ENCODE measurements at regions not wholly inside any gene's neighbourhood (a gene's known extent, or its start where the extent isn't known, plus 50 kb on each side); places are given as distances from the start of the nearest gene placed in this dataset.

GRCh38 chr12:93297536-93297935 is 80.2 kb upstream of the NUDT4 start:
- H3K9me3 ChIP-seq, result no peaks in the 10 kb centered on the region
- 84 to 95% methylated on average over 2 of the region's 2 CpGs for WGBS, 2 donors
- peak overlapping the region in 8 of 10 donors; percentile 6 to 69 (median 59) for H3K27ac ChIP-seq
- no peaks in the 10 kb centered on the region for H3K27me3 ChIP-seq
- intact Hi-C loops (cut with DNase I), result loop anchor here in 1 of 10 donors (5.0 kb wide), 2 partner anchors 55 to 115 kb away; no protein-coding TSS in a partner anchor
- H3K4me1 ChIP-seq, result peaks cover 0 to 33% (median 19%) of the 10 kb centered on the region in 9 donors
- no peak for ATAC-seq
- DNase-seq, result no peak
- TF ChIP-seq CTCF (IDR thresholded peaks at IDR 0.05), result no peak
- H3K4me3 ChIP-seq, result no peak overlapping the region
- H3K36me3 ChIP-seq, result no peaks in the 10 kb centered on the region

- peak overlapping the region in 9 of 10 donors; percentile 12 to 78 (median 61) for H3K27ac ChIP-seq
- no peaks in the 10 kb centered on the region for H3K9me3 ChIP-seq
- intact Hi-C loops (cut with DNase I), result loop anchor here in 1 of 10 donors (5.0 kb wide), 2 partner anchors 57 to 117 kb away; no protein-coding TSS in a partner anchor
- no peaks in the 10 kb centered on the region for H3K27me3 ChIP-seq
- H3K4me1 ChIP-seq, result peaks cover 0 to 40% (median 26%) of the 10 kb centered on the region in 9 donors
- TF ChIP-seq CTCF (IDR thresholded peaks at IDR 0.05), result no peak
- DNase-seq (no peak), ATAC-seq (no peak)
- H3K36me3 ChIP-seq, result no peaks in the 10 kb centered on the region
- 59 to 69% methylated on average over 5 of the region's 5 CpGs for WGBS, 2 donors
- no peak overlapping the region for H3K4me3 ChIP-seq
Observed at GRCh38 chr12:93299262-93299846, 78.4 kb upstream of the NUDT4 start.

GRCh38 chr12:93300611-93301021 is 77.1 kb upstream of the NUDT4 start:
- 25 to 47% methylated on average over 2 of the region's 2 CpGs for WGBS, 2 donors
- intact Hi-C loops (cut with DNase I), result loop anchor here in 3 of 10 donors (5.0 to 10.0 kb wide), 4 partner anchors 74 to 128 kb away; partner anchors contain the start of gene NUDT4 (in 2 of the 3)
- ATAC-seq, result peak in 7 of 8 donors; percentile 54 to 78 (median 74)

More at GRCh38 chr12:93300611-93301021, 77.1 kb upstream of the NUDT4 start:
- peak overlapping the region; percentile 12 to 78 (median 62) for H3K27ac ChIP-seq
- H3K36me3 ChIP-seq, result no peaks in the 10 kb centered on the region
- no peak overlapping the region for H3K4me3 ChIP-seq
- peaks cover 0 to 40% (median 26%) of the 10 kb centered on the region in 9 donors for H3K4me1 ChIP-seq
- H3K9me3 ChIP-seq, result peaks cover 0 to 6% (median 0%) of the 10 kb centered on the region in 11 donors
- TF ChIP-seq CTCF (IDR thresholded peaks at IDR 0.05), result no peak
- H3K27me3 ChIP-seq, result no peaks in the 10 kb centered on the region
- peak in 1 of 2 donors; percentile 26 for DNase-seq

All from heart right ventricle (tissue), 16 donors.